HG02678 (cell line): ENCODE measurements at regions not wholly inside any gene's neighbourhood (a gene's known extent, or its start where the extent isn't known, plus 50 kb on each side); places are given as distances from the start of the nearest gene placed in this dataset.
A peak's percentile ranks its signal among the peaks of the same experiment; 100 is the strongest.

Source experiments
- ATAC-seq: cut with Tn5 transposase; IDR thresholded peaks from one replicate; pipeline ENCODE4 v1.9.1; 2021; ENCODE audit warnings: mild to moderate bottlenecking, moderate library complexity; ENCODE audit not compliant: unreplicated experiment

GRCh38 chr3:159165961-159166360 is 364.1 kb downstream of the MFSD1 start:
- no peak for ATAC-seq

GRCh38 chr3:159166899-159167586 is 365.2 kb downstream of the MFSD1 start:
- no peak for ATAC-seq

GRCh38 chr3:159168788-159169187 is 366.9 kb downstream of the MFSD1 start:
- ATAC-seq, result no peak

- no peak for ATAC-seq
Measured at GRCh38 chr3:159169828-159170227, 368.0 kb downstream of the MFSD1 start.

DNA sequence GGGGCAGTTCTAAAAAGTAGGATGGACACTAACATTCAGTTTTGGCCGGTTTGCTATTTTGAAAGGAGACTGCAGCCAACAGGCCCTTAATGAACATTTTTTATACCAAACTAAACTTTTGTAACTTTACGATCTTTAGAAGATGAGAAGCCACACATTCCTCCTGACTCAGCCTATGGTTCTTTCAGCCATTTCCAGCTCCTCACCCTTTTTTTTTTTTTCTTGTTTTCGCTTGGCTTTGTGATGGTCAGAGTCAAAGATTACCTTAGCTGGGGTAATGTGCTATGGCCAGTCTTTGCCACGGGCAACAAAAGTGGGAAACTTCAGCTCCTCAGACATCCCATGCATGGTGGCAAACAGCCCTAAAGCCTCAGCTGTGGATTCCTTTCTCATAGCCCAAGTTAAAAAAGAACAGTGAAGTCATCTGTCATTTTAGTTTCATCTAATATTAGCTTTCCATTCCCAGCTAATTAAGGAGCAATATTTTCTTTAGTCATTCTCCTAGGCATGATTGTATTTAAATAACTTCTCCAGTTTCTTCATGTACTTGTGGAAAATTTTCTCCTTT is 368.7 kb downstream of the MFSD1 start:
- ATAC-seq, result no peak

DNA sequence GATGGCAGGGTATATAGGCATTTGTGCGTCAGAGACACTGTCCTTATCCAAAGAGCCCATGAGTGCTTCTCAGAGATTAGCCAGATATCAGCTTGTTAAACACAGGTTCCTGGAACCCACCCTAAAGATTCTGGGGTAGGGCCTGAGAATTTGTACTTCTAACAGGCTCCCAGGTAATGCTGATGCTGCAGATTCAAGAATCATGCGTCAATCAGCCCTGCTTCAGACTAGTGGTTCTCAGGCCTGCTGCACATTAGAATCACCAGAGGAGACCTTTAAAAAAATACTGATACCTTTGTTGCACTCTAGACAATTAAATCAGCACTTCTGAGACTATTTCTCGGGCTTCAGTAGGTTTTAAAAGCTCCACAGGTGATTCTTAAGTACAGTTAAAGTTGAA is 369.5 kb downstream of the MFSD1 start:
- ATAC-seq, result no peak

DNA sequence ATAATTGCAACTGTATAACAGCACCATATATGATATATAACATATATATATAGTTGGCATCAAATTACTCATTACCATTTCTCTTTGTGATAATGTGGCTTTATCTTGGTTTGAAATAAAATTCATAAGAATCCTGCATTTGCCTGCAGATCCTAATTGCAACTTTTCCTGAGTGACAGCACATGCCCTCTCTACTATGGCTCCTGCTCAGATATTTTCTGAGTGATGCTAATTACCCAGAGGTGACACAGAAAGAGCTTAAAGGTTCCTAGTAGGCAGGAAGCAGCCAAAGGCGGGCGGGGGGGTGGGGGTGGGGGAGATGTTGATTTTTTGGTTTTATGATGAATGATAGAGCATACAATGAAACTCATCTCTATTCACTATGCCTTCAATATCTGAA is 370.6 kb downstream of the MFSD1 start:
- no peak for ATAC-seq

DNA sequence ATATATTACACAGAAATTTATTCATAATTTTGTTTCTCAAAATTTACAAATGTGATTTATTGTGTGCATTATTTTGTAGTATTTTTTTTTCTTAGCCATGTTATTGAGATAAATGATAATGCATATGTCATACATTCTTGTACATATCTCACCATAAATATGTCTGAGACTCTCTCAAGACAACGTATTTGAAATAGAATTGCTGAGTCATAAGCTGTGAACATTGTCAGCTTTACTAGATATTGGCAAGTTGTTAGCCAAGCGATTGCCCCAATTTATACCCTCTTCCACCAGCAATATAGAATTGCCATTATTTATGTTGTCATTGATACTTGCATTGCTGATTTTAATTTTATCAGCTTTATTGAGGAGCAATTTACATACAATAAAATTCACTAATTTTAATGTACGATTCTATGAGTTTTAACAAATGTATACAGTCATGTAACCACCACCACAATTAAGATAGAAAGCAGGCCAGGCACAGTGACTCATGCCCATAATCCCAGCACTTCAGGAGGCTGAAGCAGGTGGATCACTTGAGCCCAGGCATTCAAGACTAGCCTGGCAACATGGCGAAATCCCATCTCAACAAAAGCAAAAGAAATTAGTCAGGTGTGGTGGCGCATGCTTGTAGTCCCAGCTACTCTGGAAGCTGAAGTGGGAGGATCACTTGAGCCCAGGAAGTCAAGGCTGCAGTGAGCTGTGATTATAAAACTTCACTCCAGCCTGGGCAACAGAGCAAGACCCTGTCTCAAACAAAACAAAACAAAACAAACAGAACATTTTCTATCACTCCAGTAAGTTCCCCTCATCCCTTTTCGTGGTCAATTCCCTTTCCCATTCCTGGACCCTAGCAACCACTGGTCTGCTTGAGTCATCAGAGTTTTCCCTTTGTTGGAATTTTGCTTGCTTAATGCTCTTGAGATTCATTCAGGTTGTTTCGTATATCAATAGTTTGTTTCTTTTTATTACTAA is 373.1 kb downstream of the MFSD1 start:
- ATAC-seq, result no peak

- ATAC-seq, result no peak
Measured at GRCh38 chr3:159178209-159178897, 376.5 kb downstream of the MFSD1 start.

GRCh38 chr3:159182961-159183360 is 381.1 kb downstream of the MFSD1 start:
- no peak for ATAC-seq

- ATAC-seq, result peak; percentile 55
Measured at GRCh38 chr3:159185443-159186050, 383.7 kb downstream of the MFSD1 start.

GRCh38 chr3:159186581-159186980 is 384.7 kb downstream of the MFSD1 start:
- ATAC-seq, result peak; percentile 42

- ATAC-seq, result no peak
Measured at GRCh38 chr3:159187232-159187631, 385.4 kb downstream of the MFSD1 start.

GRCh38 chr3:159187706-159188105 is 385.9 kb downstream of the MFSD1 start:
- no peak for ATAC-seq

GRCh38 chr3:159189994-159190669 is 388.3 kb downstream of the MFSD1 start:
- no peak for ATAC-seq

GRCh38 chr3:159191447-159191846 is 389.6 kb downstream of the MFSD1 start:
- no peak for ATAC-seq

GRCh38 chr3:159196359-159196758 is 394.5 kb downstream of the MFSD1 start:
- ATAC-seq, result no peak

DNA sequence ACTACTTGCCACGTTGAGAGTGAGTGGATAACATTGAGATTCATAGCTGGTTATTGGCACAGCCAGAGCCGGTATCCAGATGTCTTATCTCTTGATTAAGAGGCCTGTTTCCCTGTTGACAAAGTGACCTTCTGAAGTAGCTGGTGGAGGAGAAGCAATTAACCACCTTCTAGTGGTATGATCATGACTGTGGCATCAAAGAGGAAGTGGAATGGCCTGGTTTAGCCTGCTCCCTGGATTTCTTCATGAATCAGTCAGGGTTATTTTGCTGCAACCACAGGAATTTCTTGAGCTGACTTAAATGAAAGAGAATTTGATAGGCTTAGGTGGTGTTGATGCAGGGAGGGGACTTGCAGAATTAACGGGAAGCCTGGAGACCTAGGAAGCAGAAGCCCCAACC is 398.3 kb downstream of the MFSD1 start:
- ATAC-seq, result no peak

- ATAC-seq, result no peak
Measured at GRCh38 chr3:159208050-159208449, 406.2 kb downstream of the MFSD1 start.

DNA sequence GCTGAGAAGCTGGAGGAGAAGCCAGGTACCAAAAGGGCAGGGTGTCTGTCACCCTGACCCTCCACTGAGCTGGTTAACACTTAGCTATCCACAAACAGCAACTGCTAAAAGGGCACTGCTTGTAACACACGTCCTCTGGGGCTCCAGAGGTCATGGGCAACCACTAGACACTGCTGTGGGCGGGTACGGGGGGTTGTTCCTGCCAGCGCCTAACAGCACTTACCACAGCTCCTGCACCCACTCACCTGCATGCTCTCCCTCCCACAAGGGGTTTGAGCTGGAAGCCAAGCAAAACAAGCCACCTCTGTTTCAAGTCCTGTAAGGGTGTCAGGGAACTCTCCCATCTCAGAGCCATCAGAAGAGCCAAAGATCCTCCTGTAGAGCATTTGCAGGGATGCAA is 407.6 kb downstream of the MFSD1 start:
- ATAC-seq, result no peak
